Brain microvascular endothelial cell (primary cell): ENCODE measurements at regions not wholly inside any gene's neighbourhood (a gene's known extent, or its start where the extent isn't known, plus 50 kb on each side); places are given as distances from the start of the nearest gene placed in this dataset.

Experiments
- DNase-seq: peaks from one replicate; pipeline ENCODE4 v3.0.0-alpha.2; 2020
- H3K27ac ChIP-seq: fragments of 250-450 bp; sonication (Bioruptor Pico); 2 replicates; pipeline ENCODE4 v1.5.1; 2020; ENCODE audit warnings: mild to moderate bottlenecking, moderate library complexity
- H3K27me3 ChIP-seq: fragments of 250-450 bp; sonication (Bioruptor Pico); replicated peaks from 2 replicates; pipeline ENCODE4 v1.5.1; 2020; ENCODE audit warnings: mild to moderate bottlenecking
- H3K36me3 ChIP-seq: fragments of 250-450 bp; sonication (Bioruptor Pico); replicated peaks from 2 replicates; pipeline ENCODE4 v1.5.1; 2020; ENCODE audit warnings: mild to moderate bottlenecking
- H3K4me3 ChIP-seq: 2 replicates; pipeline ENCODE4 v1.5.1; 2011; ENCODE audit warnings: low read depth, mild to moderate bottlenecking, control low read depth, low read length, moderate library complexity
- CTCF ChIP-seq: IDR thresholded peaks from 2 replicates; pipeline ENCODE4 v1.5.1; 2011; ENCODE audit warnings: low read depth, mild to moderate bottlenecking, moderate library complexity, low read length, control low read depth, inconsistent platforms; ENCODE audit errors: missing control alignments
- in situ Hi-C: cut with HindIII; loops from 2 replicates; pipeline ENCODE4 v1.10.0; 2017; ENCODE audit warnings: low sequenced_read_pairs, low pct_ligation_motif_present

- in situ Hi-C loops: no loop called here
Measured at GRCh38 chr6:143585241-143585640, 73.7 kb upstream of the FUCA2 start.

GRCh38 chr6:143583542-143584327 is 72.2 kb upstream of the FUCA2 start:
- Histone ChIP-seq H3K27ac (no peak overlapping the region), H3K36me3 (no peaks in the 10 kb centered on the region), H3K4me3 (no peak overlapping the region), H3K27me3 (no peaks in the 10 kb centered on the region)
- TF ChIP-seq CTCF: no peak
- in situ Hi-C loops: no loop called here
- DNase-seq: peak; percentile 64

More at GRCh38 chr6:143585241-143585640, 73.7 kb upstream of the FUCA2 start:
- DNase-seq: no peak
- H3K27ac ChIP-seq: no peak overlapping the region
- TF ChIP-seq CTCF: no peak
- no peaks in the 10 kb centered on the region for H3K27me3 ChIP-seq
- H3K4me3 ChIP-seq: no peak overlapping the region
- H3K36me3 ChIP-seq: no peaks in the 10 kb centered on the region

- TF ChIP-seq CTCF: no peak
- in situ Hi-C loops: no loop called here
- no peaks in the 10 kb centered on the region for H3K36me3 ChIP-seq
- DNase-seq: peak; percentile 48
- H3K27me3 ChIP-seq: no peaks in the 10 kb centered on the region
- H3K27ac ChIP-seq: peak overlapping the region; percentile 37
- H3K4me3 ChIP-seq: no peak overlapping the region
Measured at GRCh38 chr6:143581835-143582480, 70.4 kb upstream of the FUCA2 start.

- no peaks in the 10 kb centered on the region for H3K27me3 ChIP-seq
- in situ Hi-C loops: no loop called here
- H3K4me3 ChIP-seq: no peak overlapping the region
- TF ChIP-seq CTCF: no peak
- H3K27ac ChIP-seq: peak overlapping the region; percentile 63
- peak; percentile 88 for DNase-seq
- no peaks in the 10 kb centered on the region for H3K36me3 ChIP-seq
Measured at GRCh38 chr6:143579703-143580102, 68.2 kb upstream of the FUCA2 start.

- in situ Hi-C loops: no loop called here
- Histone ChIP-seq H3K27ac (no peak overlapping the region), H3K36me3 (no peaks in the 10 kb centered on the region), H3K27me3 (no peaks in the 10 kb centered on the region), H3K4me3 (no peak overlapping the region)
- TF ChIP-seq CTCF: no peak
- no peak for DNase-seq
Measured at GRCh38 chr6:143578054-143578453, 66.5 kb upstream of the FUCA2 start.
